ENCODE measurements at regions not wholly inside any gene's neighbourhood (a gene's known extent, or its start where the extent isn't known, plus 50 kb on each side); places are given as distances from the start of the nearest gene placed in this dataset.

DNA sequence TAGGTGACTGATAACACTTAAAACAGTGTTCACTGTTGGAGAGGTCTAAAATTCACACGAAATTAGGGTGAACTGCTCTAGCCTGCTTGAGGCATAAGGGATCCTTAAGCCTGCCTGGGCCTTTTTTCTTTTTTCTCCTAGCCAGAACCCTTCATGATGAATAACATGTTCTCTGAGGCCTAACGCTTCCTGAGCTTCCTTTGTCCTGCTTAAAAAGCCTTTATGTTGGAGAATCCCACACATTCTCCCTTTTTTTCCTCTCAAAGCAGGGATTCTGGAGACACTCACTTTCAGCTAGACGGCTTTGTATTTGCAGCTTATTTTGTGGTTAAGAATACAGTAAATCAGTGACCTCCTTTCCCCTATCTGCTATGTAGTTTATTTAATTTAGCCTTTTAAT, 354.7 kb upstream of the PHF14 start (continued):
- TF ChIP-seq EZH2phosphoT487 (IDR thresholded peaks at IDR 0.05; ENCODE audit: borderline replicate concordance) = no peak
- no peak for TF ChIP-seq SIN3A (IDR thresholded peaks at IDR 0.05; ENCODE audit: low read depth)
- no peak for TF ChIP-seq JUND (IDR thresholded peaks at IDR 0.05)
- TF ChIP-seq, protein P1, sequence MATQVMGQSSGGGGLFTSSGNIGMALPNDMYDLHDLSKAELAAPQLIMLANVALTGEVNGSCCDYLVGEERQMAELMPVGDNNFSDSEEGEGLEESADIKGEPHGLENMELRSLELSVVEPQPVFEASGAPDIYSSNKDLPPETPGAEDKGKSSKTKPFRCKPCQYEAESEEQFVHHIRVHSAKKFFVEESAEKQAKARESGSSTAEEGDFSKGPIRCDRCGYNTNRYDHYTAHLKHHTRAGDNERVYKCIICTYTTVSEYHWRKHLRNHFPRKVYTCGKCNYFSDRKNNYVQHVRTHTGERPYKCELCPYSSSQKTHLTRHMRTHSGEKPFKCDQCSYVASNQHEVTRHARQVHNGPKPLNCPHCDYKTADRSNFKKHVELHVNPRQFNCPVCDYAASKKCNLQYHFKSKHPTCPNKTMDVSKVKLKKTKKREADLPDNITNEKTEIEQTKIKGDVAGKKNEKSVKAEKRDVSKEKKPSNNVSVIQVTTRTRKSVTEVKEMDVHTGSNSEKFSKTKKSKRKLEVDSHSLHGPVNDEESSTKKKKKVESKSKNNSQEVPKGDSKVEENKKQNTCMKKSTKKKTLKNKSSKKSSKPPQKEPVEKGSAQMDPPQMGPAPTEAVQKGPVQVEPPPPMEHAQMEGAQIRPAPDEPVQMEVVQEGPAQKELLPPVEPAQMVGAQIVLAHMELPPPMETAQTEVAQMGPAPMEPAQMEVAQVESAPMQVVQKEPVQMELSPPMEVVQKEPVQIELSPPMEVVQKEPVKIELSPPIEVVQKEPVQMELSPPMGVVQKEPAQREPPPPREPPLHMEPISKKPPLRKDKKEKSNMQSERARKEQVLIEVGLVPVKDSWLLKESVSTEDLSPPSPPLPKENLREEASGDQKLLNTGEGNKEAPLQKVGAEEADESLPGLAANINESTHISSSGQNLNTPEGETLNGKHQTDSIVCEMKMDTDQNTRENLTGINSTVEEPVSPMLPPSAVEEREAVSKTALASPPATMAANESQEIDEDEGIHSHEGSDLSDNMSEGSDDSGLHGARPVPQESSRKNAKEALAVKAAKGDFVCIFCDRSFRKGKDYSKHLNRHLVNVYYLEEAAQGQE (IDR thresholded peaks at IDR 0.05; ENCODE audit: low read depth) = no peak
- TF ChIP-seq SP1 (IDR thresholded peaks at IDR 0.05; ENCODE audit: low read depth) = no peak

DNA sequence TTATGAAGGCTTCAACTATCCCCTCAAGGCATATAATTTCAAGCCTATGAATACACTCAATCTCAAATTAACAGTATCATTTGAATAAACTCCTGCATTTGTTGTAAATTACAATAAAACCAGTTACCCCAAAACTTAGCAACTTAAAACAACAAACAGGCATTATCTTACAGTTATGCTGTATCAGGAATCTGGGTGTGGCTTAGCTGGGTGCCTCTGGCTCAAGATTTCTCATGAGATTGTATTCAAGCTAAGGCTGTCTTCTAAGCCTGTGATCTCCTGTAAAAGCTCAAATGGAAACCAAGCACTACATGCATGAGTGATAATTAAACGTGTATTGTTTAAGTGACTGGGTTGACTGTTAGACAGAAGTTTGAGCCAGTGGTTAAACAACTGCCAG, 341.0 kb upstream of the PHF14 start:
- H3K27me3 ChIP-seq (ENCODE audit: insufficient read depth, low read length) = no peaks in the 10 kb centered on the region
- no peak overlapping the region for H3K27ac ChIP-seq (ENCODE audit: low read depth, low read length)
- ChIA-PET POLR2A (no interaction called here), CTCF (no interaction called here), RAD21 (ENCODE audit: low non-redundant PET in 1 of 2, low total read pairs in 2 of 2, uncharacterized antibody in 2 of 2, unreplicated experiment in 2 of 2) (no interaction called here)
- H4K20me1 ChIP-seq (ENCODE audit: insufficient read depth) = no peaks in the 10 kb centered on the region
- BruUV-seq (replicated peaks) = no TSS peak
- no peaks in the 10 kb centered on the region for H3K4me1 ChIP-seq (ENCODE audit: control insufficient read depth in 1 of 2, insufficient read depth in 2 of 2, low read length in 2 of 2)
- intact Hi-C loops (cut with micrococcal nuclease) = no loop called here
- no peaks in the 10 kb centered on the region for H3K79me2 ChIP-seq (ENCODE audit: insufficient read depth, low read length)
- no peak overlapping the region for H3K9ac ChIP-seq (ENCODE audit: low read length)
- H3K4me3 ChIP-seq (replicated peaks in 1 of 2; ENCODE audit: low read depth in 1 of 2, low read length in 2 of 2) = no peak overlapping the region
- no peak overlapping the region for H2AFZ ChIP-seq (ENCODE audit: low read depth, low read length, poor library complexity, severe bottlenecking)
- ATAC-seq (no peak), DNase-seq (ENCODE audit: low read depth, low spot score) (no peak)
- H3K9me2 ChIP-seq (ENCODE audit: insufficient read depth) = no peaks in the 10 kb centered on the region
- H3K36me3 ChIP-seq (ENCODE audit: control insufficient read depth in 1 of 2, insufficient read depth in 2 of 2, low read length in 2 of 2) = no peaks in the 10 kb centered on the region
- no peaks in the 10 kb centered on the region for H3K9me3 ChIP-seq (ENCODE audit: control insufficient read depth in 1 of 2, insufficient read depth in 1 of 2, low read depth in 1 of 2, low read length in 2 of 2)
- H3K4me2 ChIP-seq (ENCODE audit: low read length) = no peak overlapping the region
- TF ChIP-seq ELF1 (IDR thresholded peaks at IDR 0.05; ENCODE audit: borderline replicate concordance, low read depth) = no peak
- no peak for TF ChIP-seq EZH2phosphoT487 (IDR thresholded peaks at IDR 0.05; ENCODE audit: borderline replicate concordance)
- TF ChIP-seq, protein P2, sequence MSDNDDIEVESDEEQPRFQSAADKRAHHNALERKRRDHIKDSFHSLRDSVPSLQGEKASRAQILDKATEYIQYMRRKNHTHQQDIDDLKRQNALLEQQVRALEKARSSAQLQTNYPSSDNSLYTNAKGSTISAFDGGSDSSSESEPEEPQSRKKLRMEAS (IDR thresholded peaks at IDR 0.05) = no peak
- TF ChIP-seq YY1 (IDR thresholded peaks at IDR 0.05; ENCODE audit: extremely low read depth, insufficient replicate concordance, low read depth, low read length) = no peak
- TF ChIP-seq, protein P3, sequence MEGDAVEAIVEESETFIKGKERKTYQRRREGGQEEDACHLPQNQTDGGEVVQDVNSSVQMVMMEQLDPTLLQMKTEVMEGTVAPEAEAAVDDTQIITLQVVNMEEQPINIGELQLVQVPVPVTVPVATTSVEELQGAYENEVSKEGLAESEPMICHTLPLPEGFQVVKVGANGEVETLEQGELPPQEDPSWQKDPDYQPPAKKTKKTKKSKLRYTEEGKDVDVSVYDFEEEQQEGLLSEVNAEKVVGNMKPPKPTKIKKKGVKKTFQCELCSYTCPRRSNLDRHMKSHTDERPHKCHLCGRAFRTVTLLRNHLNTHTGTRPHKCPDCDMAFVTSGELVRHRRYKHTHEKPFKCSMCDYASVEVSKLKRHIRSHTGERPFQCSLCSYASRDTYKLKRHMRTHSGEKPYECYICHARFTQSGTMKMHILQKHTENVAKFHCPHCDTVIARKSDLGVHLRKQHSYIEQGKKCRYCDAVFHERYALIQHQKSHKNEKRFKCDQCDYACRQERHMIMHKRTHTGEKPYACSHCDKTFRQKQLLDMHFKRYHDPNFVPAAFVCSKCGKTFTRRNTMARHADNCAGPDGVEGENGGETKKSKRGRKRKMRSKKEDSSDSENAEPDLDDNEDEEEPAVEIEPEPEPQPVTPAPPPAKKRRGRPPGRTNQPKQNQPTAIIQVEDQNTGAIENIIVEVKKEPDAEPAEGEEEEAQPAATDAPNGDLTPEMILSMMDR (IDR thresholded peaks at IDR 0.05 in 2 of 3, conservative IDR thresholded peaks at IDR 0.05 in 1 of 3; ENCODE audit: borderline replicate concordance in 1 of 3, insufficient read depth in 1 of 3, low read depth in 2 of 3, low read length in 2 of 3) = no peak
- no peak for TF ChIP-seq FOSL1 (IDR thresholded peaks at IDR 0.05; ENCODE audit: low read depth)
- no peak for TF ChIP-seq JUND (IDR thresholded peaks at IDR 0.05)
- TF ChIP-seq CBX3 (IDR thresholded peaks at IDR 0.05; ENCODE audit: low read depth) = no peak
- no peak for TF ChIP-seq EZH2 (IDR thresholded peaks at IDR 0.05)
- TF ChIP-seq, protein P4, sequence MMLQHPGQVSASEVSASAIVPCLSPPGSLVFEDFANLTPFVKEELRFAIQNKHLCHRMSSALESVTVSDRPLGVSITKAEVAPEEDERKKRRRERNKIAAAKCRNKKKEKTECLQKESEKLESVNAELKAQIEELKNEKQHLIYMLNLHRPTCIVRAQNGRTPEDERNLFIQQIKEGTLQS (IDR thresholded peaks at IDR 0.05) = no peak
- no peak for TF ChIP-seq TCF7L2 (IDR thresholded peaks at IDR 0.05; ENCODE audit: borderline replicate concordance, extremely low read depth, insufficient read depth, insufficient read length)
- TF ChIP-seq, protein P1 (IDR thresholded peaks at IDR 0.05; ENCODE audit: low read depth) = no peak
- TF ChIP-seq EGR1 (IDR thresholded peaks at IDR 0.05; ENCODE audit: low read depth) = no peak
- TF ChIP-seq CEBPB (IDR thresholded peaks at IDR 0.05; ENCODE audit: low read depth) = no peak
